GM21390 (cell line): ENCODE measurements at regions not wholly inside any gene's neighbourhood (a gene's known extent, or its start where the extent isn't known, plus 50 kb on each side); places are given as distances from the start of the nearest gene placed in this dataset.
"Not testable (repeated sequence)": the region's sequence is repeated elsewhere in the genome, so short reads cannot be mapped to it uniquely, and the experiment has no call there.

Source experiments
- ATAC-seq: cut with Tn5 transposase; IDR thresholded peaks from one replicate; pipeline ENCODE4 v1.9.1; 2021; ENCODE audit not compliant: unreplicated experiment

GRCh38 chr7:49580761-49581160 lies 192.7 kb upstream of the VWC2 start:
- ATAC-seq = no peak

DNA sequence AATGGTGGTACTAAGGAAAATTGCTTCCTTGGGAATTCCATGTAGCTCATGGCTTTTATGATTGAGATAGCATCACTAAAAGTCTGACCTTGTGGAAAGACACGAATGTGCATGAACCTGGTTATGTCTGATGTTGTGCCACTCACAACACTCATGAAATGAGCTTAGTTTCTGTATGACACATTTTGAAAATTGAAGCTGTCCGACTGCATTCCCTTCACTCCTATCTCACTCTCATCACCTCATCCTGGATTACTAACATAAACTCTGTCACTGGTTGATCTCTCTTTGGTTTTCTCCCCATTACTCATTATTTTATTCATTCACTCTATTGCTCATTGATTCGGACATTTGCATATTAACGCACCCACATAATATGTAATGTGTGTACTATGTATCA lies 190.0 kb upstream of the VWC2 start:
- no peak for ATAC-seq

- ATAC-seq = no peak
Observed at GRCh38 chr7:49596701-49597491, 176.5 kb upstream of the VWC2 start.

DNA sequence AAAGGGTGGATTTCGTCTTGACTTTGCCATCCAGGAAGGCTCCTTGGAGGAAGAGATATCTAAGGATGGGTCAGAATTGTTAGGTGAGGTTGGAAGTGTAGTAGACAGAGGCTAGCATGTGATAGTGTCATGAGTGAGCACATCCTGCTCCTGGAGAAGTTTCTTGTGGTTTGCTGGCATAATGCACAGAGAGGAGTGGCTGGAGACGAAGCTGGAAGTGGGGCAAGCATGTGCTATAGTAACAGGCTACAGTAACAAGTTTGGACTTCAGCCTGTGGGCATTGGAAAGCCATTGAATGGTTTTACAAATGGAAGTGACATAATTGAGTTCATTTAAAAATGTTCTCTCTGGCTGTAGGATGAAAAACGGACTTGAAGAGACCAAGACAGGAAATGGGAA lies 175.6 kb upstream of the VWC2 start:
- ATAC-seq = no peak

GRCh38 chr7:49611951-49612350 lies 161.5 kb upstream of the VWC2 start:
- ATAC-seq = no peak

- no peak for ATAC-seq
Observed at GRCh38 chr7:49613759-49614158, 159.7 kb upstream of the VWC2 start.

DNA sequence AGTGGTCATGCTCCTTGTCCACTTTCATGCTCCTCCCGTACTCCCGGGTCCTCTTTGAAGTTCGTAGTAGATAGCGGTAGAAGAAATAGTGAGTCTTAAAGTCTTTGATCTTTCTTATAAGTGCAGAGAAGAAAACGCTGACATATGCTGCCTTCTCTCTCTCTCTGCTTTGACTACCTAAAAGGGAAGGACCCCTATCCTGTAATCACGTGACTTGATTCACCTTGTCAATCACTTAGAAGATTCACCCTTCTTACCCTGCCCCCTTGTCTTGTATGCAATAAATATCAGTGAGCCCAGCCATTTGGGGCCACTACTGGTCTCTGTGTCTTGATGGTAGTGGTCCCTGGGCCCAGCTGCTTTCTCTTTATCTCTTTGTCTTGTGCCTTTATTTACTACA lies 158.5 kb upstream of the VWC2 start:
- not testable (repeated sequence) for ATAC-seq

GRCh38 chr7:49618028-49618427 lies 155.4 kb upstream of the VWC2 start:
- ATAC-seq = no peak

GRCh38 chr7:49623943-49624342 lies 149.5 kb upstream of the VWC2 start:
- ATAC-seq = no peak

GRCh38 chr7:49624611-49625010 lies 148.8 kb upstream of the VWC2 start:
- ATAC-seq = no peak

- no peak for ATAC-seq
Observed at GRCh38 chr7:49630513-49630912, 142.9 kb upstream of the VWC2 start.

DNA sequence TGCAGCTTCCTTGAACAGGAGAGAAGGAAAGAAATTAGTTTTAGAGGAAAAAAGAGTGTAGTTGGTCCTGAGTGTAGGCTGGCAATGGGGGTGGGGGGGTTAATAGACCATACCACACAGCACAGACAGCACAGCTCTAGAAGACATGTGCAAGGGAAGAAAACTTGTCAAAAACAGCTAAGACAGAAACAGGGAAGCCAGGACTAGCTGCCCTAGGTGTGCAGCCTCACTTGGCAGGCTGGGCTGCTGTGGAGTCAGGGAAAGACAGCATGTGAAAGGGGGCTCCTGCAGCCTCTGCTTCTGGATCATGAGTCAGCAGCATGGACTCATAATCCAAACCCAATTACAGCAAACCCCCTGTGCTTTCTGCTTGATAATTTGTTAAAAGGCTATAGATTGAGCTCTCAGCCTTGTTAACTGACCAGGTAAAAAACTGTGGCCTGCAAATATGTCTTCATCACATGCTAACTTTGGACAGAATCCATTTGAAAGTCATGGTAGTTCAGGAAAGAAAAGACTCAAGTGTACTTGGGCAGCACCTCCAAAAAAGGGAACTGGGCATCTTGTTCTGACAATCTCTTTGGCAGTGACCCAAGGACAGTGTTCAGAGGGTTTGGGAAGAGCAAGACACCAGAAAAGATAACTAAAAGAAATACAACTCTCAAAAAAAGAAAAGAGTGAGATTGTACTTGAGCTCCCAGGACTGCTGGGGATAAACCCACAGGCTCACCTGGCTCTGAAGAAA lies 142.2 kb upstream of the VWC2 start:
- ATAC-seq = no peak

GRCh38 chr7:49631960-49632359 lies 141.5 kb upstream of the VWC2 start:
- ATAC-seq = no peak

GRCh38 chr7:49635800-49636199 lies 137.6 kb upstream of the VWC2 start:
- no peak for ATAC-seq

DNA sequence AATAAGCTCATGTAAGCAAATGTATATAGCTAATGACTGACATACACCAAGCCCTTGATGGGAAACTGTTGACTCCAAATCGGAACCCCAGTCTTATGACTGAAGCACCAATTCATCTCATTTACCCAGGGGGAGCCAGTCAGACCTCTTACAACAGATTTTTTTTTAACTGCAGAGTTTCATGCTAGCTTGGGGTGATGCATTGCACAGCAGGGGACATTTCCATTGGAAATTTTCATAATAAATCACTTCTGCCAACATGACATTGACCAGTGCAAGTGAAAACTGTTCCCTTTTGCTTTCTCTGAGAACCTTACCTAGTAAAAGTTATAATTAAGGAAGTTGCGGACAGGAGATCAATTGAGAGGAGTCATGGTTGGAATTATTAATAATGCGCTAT lies 137.0 kb upstream of the VWC2 start:
- no peak for ATAC-seq

DNA sequence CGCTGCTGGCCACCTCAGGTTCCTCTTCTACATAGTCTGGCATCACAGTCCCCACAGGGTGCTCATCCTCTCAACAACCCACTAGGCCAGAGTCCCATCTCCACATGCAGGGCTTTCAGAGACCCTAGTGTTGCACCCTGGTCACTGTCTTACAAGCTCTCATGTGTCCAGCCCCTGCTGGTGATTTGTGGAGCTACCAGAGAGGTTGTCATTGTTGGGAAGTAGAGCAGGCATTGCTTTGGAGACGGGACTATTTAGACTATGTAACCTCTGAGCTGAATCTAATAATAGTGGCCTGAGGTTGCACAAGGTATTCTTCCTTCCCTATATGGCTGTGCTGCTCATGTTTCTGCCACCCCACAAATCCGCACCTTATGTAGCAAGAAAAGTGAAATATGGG lies 135.3 kb upstream of the VWC2 start:
- no peak for ATAC-seq

GRCh38 chr7:49639068-49639593 lies 134.3 kb upstream of the VWC2 start:
- ATAC-seq = no peak

- ATAC-seq = no peak
Observed at GRCh38 chr7:49639808-49640207, 133.6 kb upstream of the VWC2 start.

- no peak for ATAC-seq
Observed at GRCh38 chr7:49643321-49643720, 130.1 kb upstream of the VWC2 start.

GRCh38 chr7:49643736-49644135 lies 129.7 kb upstream of the VWC2 start:
- no peak for ATAC-seq

- ATAC-seq = no peak
Observed at GRCh38 chr7:49644396-49645166, 128.9 kb upstream of the VWC2 start.

DNA sequence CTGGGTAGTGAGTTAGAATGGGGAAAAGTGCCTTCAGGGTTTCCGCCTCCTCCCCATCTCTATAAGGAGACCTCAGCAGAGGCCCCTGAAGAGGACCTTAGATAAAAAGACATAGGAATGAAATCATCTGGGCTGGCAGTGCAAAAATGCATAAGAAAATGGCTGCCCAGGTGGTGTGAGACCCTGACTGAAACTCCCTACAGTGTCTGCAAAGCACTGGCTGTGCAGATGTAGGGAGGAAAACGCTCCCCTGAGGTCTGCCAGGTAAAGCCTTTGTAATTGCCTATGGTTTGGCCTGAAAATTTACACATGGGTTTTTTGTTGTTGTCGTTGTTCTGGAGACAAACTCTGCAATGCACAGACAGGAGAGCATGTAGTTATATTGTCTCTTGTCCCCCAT lies 128.1 kb upstream of the VWC2 start:
- ATAC-seq = no peak
